ENCODE measurements at regions not wholly inside any gene's neighbourhood (a gene's known extent, or its start where the extent isn't known, plus 50 kb on each side); places are given as distances from the start of the nearest gene placed in this dataset.

- TF ChIP-seq POLR2A (IDR thresholded peaks at IDR 0.05; ENCODE audit: low read length) (no peak), GATA1 (IDR thresholded peaks at IDR 0.05; ENCODE audit: low read depth, low read length) (no peak)
Measured at GRCh38 chr1:30179942-30180543, 543.3 kb downstream of the MATN1 start.

All from erythroblast (primary cell).